Germinal center (tissue), 1 donor: ENCODE measurements at regions not wholly inside any gene's neighbourhood (a gene's known extent, or its start where the extent isn't known, plus 50 kb on each side); places are given as distances from the start of the nearest gene placed in this dataset.
A peak's percentile ranks its signal among the peaks of the same experiment; 100 is the strongest.

Experiments
- DNase-seq: peaks from one replicate; pipeline ENCODE4 v3.0.0; 2012; ENCODE audit warnings: mixed read lengths, low spot score

- no peak for DNase-seq
Measured at GRCh38 chr1:87880764-87881163, 552.1 kb downstream of the LMO4 start.

- DNase-seq: no peak
Measured at GRCh38 chr1:87883906-87884305, 555.2 kb downstream of the LMO4 start.

GRCh38 chr1:87884581-87884980 is 555.9 kb downstream of the LMO4 start:
- DNase-seq: no peak

GRCh38 chr1:87885278-87886025 is 556.8 kb downstream of the LMO4 start:
- no peak for DNase-seq

- no peak for DNase-seq
Measured at GRCh38 chr1:87887100-87887499, 558.4 kb downstream of the LMO4 start.

- DNase-seq: no peak
Measured at GRCh38 chr1:87888446-87888845, 559.8 kb downstream of the LMO4 start.

- DNase-seq: peak; percentile 47
Measured at GRCh38 chr1:87894062-87894461, 565.4 kb downstream of the LMO4 start.

- DNase-seq: no peak
Measured at GRCh38 chr1:87897481-87897880, 568.8 kb downstream of the LMO4 start.

- no peak for DNase-seq
Measured at GRCh38 chr1:87898431-87898830, 569.8 kb downstream of the LMO4 start.

- DNase-seq: no peak
Measured at GRCh38 chr1:87899017-87899416, 570.3 kb downstream of the LMO4 start.

GRCh38 chr1:87899746-87900145 is 571.1 kb downstream of the LMO4 start:
- no peak for DNase-seq

- peak; percentile 26 for DNase-seq
Measured at GRCh38 chr1:87902830-87903229, 574.1 kb downstream of the LMO4 start.

- no peak for DNase-seq
Measured at GRCh38 chr1:87903242-87903641, 574.6 kb downstream of the LMO4 start.

GRCh38 chr1:87904651-87905050 is 576.0 kb downstream of the LMO4 start:
- DNase-seq: no peak

GRCh38 chr1:87905651-87906050 is 577.0 kb downstream of the LMO4 start:
- no peak for DNase-seq

GRCh38 chr1:87906078-87906477 is 577.4 kb downstream of the LMO4 start:
- no peak for DNase-seq

- no peak for DNase-seq
Measured at GRCh38 chr1:87913361-87913760, 584.7 kb downstream of the LMO4 start.

GRCh38 chr1:87914396-87914795 is 585.7 kb downstream of the LMO4 start:
- no peak for DNase-seq

GRCh38 chr1:87915771-87916170 is 587.1 kb downstream of the LMO4 start:
- no peak for DNase-seq

- DNase-seq: no peak
Measured at GRCh38 chr1:87916965-87917364, 588.3 kb downstream of the LMO4 start.

- no peak for DNase-seq
Measured at GRCh38 chr1:87918398-87918797, 589.7 kb downstream of the LMO4 start.

- no peak for DNase-seq
Measured at GRCh38 chr1:87922885-87923284, 594.2 kb downstream of the LMO4 start.

GRCh38 chr1:87926131-87926830 is 597.6 kb downstream of the LMO4 start:
- DNase-seq: no peak

GRCh38 chr1:87926921-87927320 is 598.2 kb downstream of the LMO4 start:
- DNase-seq: no peak
